NOMO-1 treated with dmso at 0.1 percent for 144 hours (cell line): ENCODE measurements at regions not wholly inside any gene's neighbourhood (a gene's known extent, or its start where the extent isn't known, plus 50 kb on each side); places are given as distances from the start of the nearest gene placed in this dataset.

ENCODE experiments used
- DNase-seq: peaks from one replicate; lab custom pipeline; 2025; ENCODE audit not compliant: unreplicated experiment; lab: John Stamatoyannopoulos, UW

DNA sequence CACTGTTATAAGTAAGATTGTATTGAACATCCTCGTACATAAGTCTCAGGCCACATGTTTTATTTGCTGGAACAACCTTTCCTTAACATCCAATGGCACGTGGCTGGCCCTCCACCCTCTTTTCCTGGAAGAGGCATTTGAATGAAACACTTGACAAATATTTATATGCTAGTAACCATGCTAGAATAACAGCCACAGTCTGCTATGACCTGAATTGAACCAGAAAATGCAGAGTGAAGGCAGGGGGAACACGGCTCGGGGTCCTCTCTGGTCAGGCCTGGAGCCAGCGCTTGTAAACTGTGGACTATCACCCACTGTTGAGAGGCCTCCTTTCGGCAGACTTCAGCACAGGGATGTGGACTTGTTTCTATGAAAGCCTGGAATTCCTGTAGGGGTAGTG lies 198.2 kb upstream of the COPS8 start:
- no peak for DNase-seq

- no peak for DNase-seq
Observed at GRCh38 chr2:236887953-236888793, 197.5 kb upstream of the COPS8 start.

DNA sequence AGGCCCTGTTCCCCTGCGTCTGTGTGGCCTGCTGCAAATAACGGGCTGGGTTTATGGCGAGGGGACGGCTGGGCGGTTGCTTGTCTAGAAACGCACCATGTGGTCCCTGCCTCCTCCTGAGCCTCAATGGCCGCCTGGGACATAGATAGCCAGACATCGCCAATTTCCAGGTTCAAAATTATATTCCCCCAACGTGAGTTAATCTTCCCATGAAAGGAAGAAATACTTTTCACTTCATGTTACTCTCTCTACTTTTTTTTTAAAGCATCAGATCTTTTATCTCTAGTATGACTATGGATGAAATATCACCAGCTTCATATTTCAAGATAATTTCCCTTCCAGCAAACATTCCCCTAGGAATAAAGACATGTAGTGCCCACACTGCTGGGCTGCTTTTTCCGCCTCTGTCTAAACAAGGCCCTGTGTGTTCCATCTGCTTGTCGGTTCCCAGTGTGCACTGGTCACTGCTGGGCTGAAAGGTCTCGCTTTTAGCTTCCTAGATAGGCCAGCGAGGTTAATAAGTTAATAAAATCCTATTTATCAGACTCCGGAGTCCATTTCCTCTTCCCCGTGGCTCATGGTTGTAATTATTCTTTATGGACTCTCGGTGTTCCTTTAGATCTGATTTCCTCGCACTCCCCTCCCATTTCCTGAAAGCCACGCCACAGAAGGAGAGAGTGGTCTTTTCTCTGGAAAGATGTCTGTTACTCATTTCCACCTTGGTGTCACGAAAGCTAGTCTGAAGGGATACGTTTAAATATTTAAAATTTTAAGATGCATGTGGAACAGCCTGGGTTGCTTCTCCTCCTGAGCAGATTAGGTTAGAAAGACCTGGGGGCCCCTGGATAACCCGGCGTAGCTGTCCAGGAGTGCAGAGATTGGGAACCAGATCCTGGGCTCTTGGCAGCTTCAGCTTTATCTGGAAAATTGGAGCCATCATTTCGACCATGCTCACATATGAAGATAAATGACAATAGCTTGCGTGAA lies 196.6 kb upstream of the COPS8 start:
- DNase-seq: no peak

DNA sequence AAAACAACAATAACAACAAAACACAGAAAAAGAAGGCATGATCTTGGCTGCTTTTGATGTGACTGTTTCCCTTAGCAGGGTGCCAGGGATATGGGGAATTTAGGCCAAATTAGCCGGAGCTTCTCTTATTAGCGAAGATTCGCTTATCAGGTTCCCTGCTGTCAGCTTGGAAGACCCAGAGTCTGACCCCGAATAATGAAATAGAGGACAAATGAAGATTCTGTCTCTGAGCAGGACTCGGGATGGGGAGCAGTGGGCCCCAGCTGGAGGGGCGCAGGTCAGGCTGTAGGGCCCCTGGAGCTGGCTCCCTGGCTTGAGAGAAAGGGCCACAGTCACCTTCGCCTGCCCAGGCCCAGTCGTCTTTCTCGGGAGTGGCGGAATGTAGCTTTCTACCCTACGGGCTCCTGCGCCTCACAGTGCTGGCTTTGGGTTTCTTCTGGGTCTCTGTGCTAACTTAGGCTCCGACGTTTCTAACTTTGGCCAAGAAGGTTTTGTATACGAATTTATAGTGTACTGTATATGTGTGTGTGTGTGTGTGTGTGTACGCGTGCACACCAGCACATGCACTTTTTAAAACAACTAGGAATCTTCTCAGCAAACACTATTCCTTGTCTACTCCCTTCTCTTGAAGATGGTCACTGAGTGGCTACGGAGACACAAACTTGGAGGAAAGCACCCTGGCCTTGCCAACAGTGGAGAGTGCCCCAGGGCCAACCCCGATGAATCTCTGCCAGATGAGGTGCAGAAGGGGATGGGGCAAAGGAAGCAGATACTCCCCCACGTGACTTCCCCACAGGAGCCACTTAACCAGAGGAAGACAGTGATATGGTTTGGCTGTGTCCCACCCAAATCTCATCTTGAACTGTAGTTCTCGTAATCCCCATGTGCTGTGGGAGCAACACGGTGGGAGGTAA lies 195.6 kb upstream of the COPS8 start:
- no peak for DNase-seq

DNA sequence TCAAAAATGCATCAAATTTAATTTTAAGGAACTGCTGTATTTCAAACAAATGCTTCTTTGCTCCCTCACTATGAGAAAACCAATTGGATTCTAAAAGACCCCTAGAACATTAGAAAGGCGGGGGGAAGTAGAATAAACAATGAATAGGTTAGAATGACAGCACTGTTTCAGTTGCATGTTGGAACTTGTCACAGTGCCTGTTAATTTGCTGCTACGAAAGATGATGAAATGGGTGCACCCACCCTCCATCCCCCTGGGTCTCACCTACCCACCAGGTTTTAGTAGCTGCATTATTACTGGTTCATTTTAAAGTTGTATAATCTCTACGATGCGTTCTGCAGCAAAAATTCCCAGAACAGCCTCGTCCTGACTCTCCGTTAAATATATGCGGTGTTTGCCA lies 193.0 kb upstream of the COPS8 start:
- DNase-seq: no peak

DNA sequence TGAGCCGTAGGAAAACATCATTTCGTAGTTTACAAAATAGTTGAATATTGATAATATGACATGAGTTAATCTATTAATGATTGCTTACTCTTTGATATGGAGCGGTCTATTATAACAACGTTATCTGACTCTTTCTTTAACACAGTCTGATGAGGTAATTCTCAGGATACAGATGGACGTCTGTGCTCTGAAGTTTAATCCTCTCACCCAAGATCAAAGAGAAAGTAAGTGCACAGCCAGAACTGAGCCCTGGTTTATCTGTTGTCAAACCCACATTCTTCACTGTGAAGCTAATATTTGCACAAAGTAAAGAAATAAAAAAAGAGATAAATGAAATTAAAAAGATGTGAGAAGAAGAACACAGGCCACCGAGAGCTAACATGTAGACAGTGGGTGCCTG lies 190.9 kb upstream of the COPS8 start:
- DNase-seq: no peak

- no peak for DNase-seq
Observed at GRCh38 chr2:236895497-236895896, 190.2 kb upstream of the COPS8 start.

- no peak for DNase-seq
Observed at GRCh38 chr2:236896688-236897087, 189.0 kb upstream of the COPS8 start.

GRCh38 chr2:236899146-236899545 lies 186.5 kb upstream of the COPS8 start:
- DNase-seq: no peak

DNA sequence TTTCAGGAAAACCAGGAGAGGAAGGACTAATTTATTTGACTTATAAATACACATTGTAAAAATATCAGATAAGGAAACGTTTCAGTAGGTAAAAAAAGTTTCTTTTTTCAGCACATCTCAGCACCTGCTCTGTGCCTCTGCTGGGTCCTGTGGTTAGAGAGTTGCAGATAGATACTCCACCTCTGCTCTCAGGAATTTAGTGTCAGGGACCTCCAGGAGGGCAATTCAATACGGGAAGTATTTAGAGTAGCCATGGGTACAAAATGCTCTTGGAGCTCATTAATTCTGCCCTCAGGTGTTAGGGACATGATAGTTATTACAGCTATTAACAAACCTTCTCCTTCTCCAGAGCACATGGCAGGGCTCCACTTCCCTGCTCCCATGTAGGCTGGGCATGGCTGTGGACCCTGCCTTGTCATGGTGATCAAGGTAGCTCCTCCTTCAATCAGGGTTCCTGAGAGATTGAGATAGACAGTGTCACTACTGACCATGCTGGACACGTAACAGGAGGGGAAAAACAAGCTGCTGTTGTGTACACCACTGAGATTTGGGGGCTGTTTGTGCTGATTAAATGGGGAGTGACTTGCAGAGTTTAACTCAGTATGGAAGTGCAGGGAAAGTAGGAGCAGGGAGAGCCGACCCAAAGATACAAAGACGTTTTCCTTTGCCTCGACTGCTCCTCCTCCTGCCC lies 185.6 kb upstream of the COPS8 start:
- DNase-seq: no peak

DNA sequence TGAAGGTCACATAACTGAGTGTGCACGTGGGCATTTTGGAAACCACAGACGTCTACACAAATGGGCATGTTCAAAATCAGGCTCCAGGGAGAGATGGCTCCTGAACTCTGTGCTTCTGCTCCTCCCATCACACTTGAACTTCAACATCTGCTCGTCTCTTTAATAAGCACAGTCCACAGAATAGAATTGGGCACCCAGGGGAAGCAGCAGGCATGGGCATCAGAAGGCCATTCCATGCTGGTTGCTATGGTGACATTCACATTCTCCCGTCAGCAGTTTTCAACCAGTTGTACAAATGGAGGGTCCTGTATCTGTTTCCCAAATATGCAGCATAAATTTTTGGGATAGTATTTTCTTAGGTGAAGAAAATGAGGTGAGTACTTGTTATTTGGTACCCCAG lies 183.7 kb upstream of the COPS8 start:
- no peak for DNase-seq

DNA sequence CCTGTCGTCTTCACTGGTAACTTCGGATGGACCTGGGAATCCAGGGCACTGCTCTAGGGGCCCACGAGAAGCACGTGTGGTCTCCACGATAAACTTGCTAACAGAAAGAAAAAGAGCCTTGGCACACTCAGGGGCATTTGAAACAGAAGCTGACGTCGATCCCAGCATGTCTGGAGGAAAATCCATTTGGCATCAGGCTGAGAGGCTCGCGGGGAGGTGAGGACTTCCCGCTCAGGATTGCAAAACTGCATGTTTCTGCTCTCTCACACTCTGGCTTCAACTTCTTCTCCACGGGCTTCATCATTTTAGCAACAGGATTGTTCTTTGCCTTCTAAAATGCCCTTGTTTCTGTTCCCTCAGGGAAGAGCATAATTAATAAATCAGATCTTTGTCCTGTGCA lies 181.7 kb upstream of the COPS8 start:
- DNase-seq: no peak

- DNase-seq: no peak
Observed at GRCh38 chr2:236904389-236905263, 181.1 kb upstream of the COPS8 start.

DNA sequence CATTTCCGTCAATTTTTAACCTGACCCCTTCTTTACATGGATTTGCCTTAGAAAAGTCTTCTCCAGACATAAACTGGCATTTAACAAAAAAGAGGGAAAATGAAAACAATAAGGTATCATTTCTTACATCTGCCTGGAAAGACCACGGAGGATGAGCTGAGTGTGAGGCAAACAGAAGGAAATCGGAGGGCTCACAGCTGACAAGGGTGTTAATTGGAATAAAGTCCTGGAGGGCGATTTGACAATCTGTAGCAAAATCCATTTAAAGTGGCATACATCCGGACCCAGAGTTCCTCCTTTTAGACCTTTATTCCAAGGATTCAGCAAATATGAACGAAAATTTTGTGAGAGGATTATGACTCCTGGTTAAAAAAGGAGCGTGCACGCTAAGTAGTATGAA lies 179.7 kb upstream of the COPS8 start:
- DNase-seq: no peak

- no peak for DNase-seq
Observed at GRCh38 chr2:236908439-236909192, 177.1 kb upstream of the COPS8 start.

DNA sequence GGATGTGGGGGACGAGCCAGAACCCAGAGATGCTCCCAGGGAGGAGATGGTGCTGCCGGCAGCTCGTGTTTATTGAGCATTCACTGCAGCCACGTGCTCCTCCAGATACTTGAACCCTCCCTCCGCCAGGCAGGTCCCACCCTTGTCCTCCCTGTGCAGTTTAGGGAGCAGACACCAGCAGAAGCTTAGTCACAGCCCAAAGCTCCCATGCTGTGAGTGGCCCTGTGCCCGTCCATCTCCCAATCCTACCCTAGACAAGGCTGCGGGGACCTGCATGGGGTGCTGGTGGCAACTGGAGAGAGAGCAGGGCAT lies 176.5 kb upstream of the COPS8 start:
- DNase-seq: no peak

DNA sequence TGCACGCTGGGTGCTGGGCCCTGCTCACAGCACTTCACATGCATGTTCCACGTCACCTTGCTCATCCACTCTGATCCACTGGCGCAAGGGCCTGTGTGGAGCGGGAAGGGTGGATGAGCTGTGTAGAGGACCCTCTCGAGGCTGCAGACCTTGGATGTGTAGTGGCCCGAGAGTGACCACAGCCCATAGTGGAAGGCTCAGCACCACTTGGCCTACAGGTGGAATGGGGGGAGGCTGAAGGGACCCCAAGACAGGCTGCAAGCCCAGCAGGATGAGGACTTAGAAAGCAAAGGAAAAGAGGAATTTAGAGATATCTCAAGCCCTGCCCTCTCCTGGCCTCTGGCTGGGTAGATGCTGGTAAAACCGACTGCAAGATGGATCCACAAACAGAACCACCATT lies 175.9 kb upstream of the COPS8 start:
- no peak for DNase-seq

DNA sequence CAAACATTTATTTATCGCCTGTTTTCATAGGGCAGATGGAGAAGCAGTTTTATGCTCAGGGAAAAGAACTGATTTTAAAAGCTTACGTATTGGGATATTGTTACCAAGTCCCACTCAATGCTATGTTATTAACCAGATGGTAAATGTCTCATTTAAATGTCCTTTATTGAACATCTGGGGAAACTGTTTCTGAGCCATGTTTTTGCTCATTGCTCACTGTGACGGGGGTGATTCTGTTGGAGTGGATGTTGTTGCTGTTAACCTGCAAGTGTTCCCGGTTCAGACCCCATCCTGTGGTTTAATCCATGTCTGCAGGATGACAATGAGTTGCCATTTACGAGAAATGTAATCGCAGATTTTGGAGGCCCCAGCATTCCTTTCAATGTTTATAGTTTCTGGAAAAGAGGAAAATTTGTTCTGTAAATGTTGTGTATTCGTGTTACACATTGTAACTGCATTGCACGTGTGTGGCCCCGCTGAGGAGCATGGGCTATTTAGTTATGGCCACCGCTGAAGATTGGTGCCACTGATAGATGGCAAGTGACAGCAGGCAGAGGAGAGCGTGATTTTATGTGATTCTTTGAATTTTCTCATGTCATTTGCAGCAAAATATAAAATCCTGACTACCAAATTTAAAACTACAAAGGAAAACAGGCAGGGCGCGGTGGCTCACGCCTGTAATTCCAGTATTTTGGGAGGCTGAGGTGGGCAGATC lies 174.8 kb upstream of the COPS8 start:
- DNase-seq: no peak
